H9 (cell line): ENCODE measurements at regions not wholly inside any gene's neighbourhood (a gene's known extent, or its start where the extent isn't known, plus 50 kb on each side); places are given as distances from the start of the nearest gene placed in this dataset.

Experiments
- DNase-seq: peaks from one replicate; pipeline ENCODE4 v3.0.0-alpha.2; 2017
- H2AFZ ChIP-seq: one replicate; pipeline ENCODE4 v1.6.1; 2013; ENCODE audit warnings: mild to moderate bottlenecking, low read length, control low read depth, moderate library complexity
- H2AK5ac ChIP-seq: 2 replicates; pipeline ENCODE4 v1.6.1; 2013; ENCODE audit warnings: low read length, control low read depth, mixed read lengths; ENCODE audit not compliant: insufficient read length
- H2BK120ac ChIP-seq: one replicate; pipeline ENCODE4 v1.6.1; 2013; ENCODE audit warnings: low read depth, mild to moderate bottlenecking, low read length, control low read depth, inconsistent platforms; ENCODE audit not compliant: poor library complexity, severe bottlenecking
- H2BK12ac ChIP-seq: 2 replicates; pipeline ENCODE4 v1.6.1; 2013; ENCODE audit warnings: low read length, control low read depth, mixed read lengths, low read depth; ENCODE audit not compliant: insufficient read length
- H2BK15ac ChIP-seq: 2 replicates; pipeline ENCODE4 v1.6.1; 2013; ENCODE audit warnings: low read depth, low read length, control low read depth
- H2BK20ac ChIP-seq: one replicate; pipeline ENCODE4 v1.6.1; 2013; ENCODE audit warnings: low read depth, mild to moderate bottlenecking, low read length, control low read depth, inconsistent platforms; ENCODE audit not compliant: poor library complexity, severe bottlenecking
- H2BK5ac ChIP-seq: 2 replicates; pipeline ENCODE4 v1.6.1; 2013; ENCODE audit warnings: low read length, control low read depth, mixed read lengths; ENCODE audit not compliant: insufficient read length
- H3K14ac ChIP-seq: 2 replicates; pipeline ENCODE4 v1.6.1; 2013; ENCODE audit warnings: low read length, control low read depth; ENCODE audit not compliant: insufficient read depth
- H3K18ac ChIP-seq: 2 replicates; pipeline ENCODE4 v1.6.1; 2013; ENCODE audit warnings: low read depth, mild to moderate bottlenecking, mixed read lengths, low read length, control low read depth; ENCODE audit not compliant: insufficient read length
- H3K23ac ChIP-seq: 2 replicates; pipeline ENCODE4 v1.6.1; 2013; ENCODE audit warnings: low read length, control low read depth, mixed read lengths, low read depth; ENCODE audit not compliant: insufficient read length
- H3K23me2 ChIP-seq: 2 replicates; pipeline ENCODE4 v1.6.1; 2013; ENCODE audit warnings: low read depth, mild to moderate bottlenecking, mixed read lengths, low read length, control low read depth; ENCODE audit not compliant: insufficient read length, poor library complexity, severe bottlenecking
- H3K27ac ChIP-seq: 2 replicates; pipeline ENCODE4 v1.5.1; 2013; ENCODE audit warnings: low read length, control low read depth, mixed read lengths, low read depth; ENCODE audit not compliant: insufficient read length
- H3K27me3 ChIP-seq: 2 replicates; pipeline ENCODE4 v1.6.1; 2013; ENCODE audit warnings: low read length, control low read depth, inconsistent platforms; ENCODE audit not compliant: insufficient read depth
- H3K4ac ChIP-seq: 2 replicates; pipeline ENCODE4 v1.6.1; 2013; ENCODE audit warnings: low read depth, mild to moderate bottlenecking, control low read depth, inconsistent platforms, low read length, moderate library complexity
- H3K4me1 ChIP-seq: 2 replicates; pipeline ENCODE4 v1.6.1; 2013; ENCODE audit warnings: low read length, control low read depth, inconsistent platforms; ENCODE audit not compliant: insufficient read depth
- H3K4me2 ChIP-seq: 2 replicates; pipeline ENCODE4 v1.6.1; 2013; ENCODE audit warnings: low read length, control low read depth, mixed read lengths; ENCODE audit not compliant: insufficient read length, insufficient read depth
- H3K56ac ChIP-seq: 2 replicates; pipeline ENCODE4 v1.6.1; 2013; ENCODE audit warnings: low read depth, mild to moderate bottlenecking, mixed read lengths, low read length, control low read depth; ENCODE audit not compliant: insufficient read length
- H3K79me1 ChIP-seq: 2 replicates; pipeline ENCODE4 v1.6.1; 2013; ENCODE audit warnings: low read depth, mild to moderate bottlenecking, moderate library complexity, low read length, control low read depth, inconsistent platforms; ENCODE audit not compliant: insufficient read depth, poor library complexity, severe bottlenecking
- H3K79me2 ChIP-seq: 2 replicates; pipeline ENCODE4 v1.6.1; 2013; ENCODE audit warnings: low read length, control low read depth, inconsistent platforms; ENCODE audit not compliant: insufficient read depth
- H3K9ac ChIP-seq: 2 replicates; pipeline ENCODE4 v1.6.1; 2013; ENCODE audit warnings: low read length, control low read depth, mixed read lengths; ENCODE audit not compliant: insufficient read length; ENCODE audit errors: extremely low read depth
- H3K9me3 ChIP-seq: one replicate; pipeline ENCODE4 v1.6.1; 2013; ENCODE audit warnings: low read depth, low read length, inconsistent platforms; ENCODE audit not compliant: control insufficient read depth
- H3T11ph ChIP-seq: one replicate; pipeline ENCODE4 v1.6.1; 2013; ENCODE audit warnings: mild to moderate bottlenecking, low read length, control low read depth, inconsistent platforms
- H4K20me1 ChIP-seq: one replicate; pipeline ENCODE4 v1.6.1; 2013; ENCODE audit not compliant: control insufficient read depth, insufficient read length, insufficient read depth
- H4K5ac ChIP-seq: 2 replicates; pipeline ENCODE4 v1.6.1; 2013; ENCODE audit warnings: low read depth, mild to moderate bottlenecking, mixed read lengths, low read length, control low read depth; ENCODE audit not compliant: insufficient read length
- H4K8ac ChIP-seq: replicated peaks from 2 replicates; pipeline ENCODE4 v1.6.1; 2013; ENCODE audit warnings: low read length, control low read depth, mixed read lengths, low read depth; ENCODE audit not compliant: insufficient read length
- H4K91ac ChIP-seq: 2 replicates; pipeline ENCODE4 v1.6.1; 2013; ENCODE audit warnings: low read depth, mild to moderate bottlenecking, moderate library complexity, mixed read lengths, low read length, control low read depth; ENCODE audit not compliant: insufficient read length
- H3K27ac Mint-ChIP-seq, 3 experiments: 2 replicates in 2 of 3; 3 replicates in 1 of 3; pipeline ENCODE4 v1.8.0; 2020 to 2021; ENCODE audit warnings: mixed read lengths in 3 of 3, mild to moderate bottlenecking in 1 of 3, moderate library complexity in 1 of 3
- H3K27me3 Mint-ChIP-seq: 2 replicates; pipeline ENCODE4 v1.8.0; 2021; ENCODE audit warnings: low read depth, mild to moderate bottlenecking, moderate library complexity, mixed read lengths
- H3K36me3 Mint-ChIP-seq, 3 experiments: 2 replicates in 2 of 3; 3 replicates in 1 of 3; pipeline ENCODE4 v1.8.0; 2020 to 2021; ENCODE audit warnings: low read depth in 3 of 3, mixed read lengths in 3 of 3; ENCODE audit not compliant: insufficient read depth in 1 of 3
- H3K4me1 Mint-ChIP-seq, 2 experiments: 2 replicates each; pipeline ENCODE4 v1.8.0; 2020; ENCODE audit warnings: mixed read lengths in 2 of 2
- H3K4me3 Mint-ChIP-seq, 2 experiments: 2 replicates in 1 of 2; 3 replicates in 1 of 2; pipeline ENCODE4 v1.8.0; 2020 to 2021; ENCODE audit warnings: mild to moderate bottlenecking in 2 of 2, mixed read lengths in 2 of 2, moderate library complexity in 1 of 2
- H3K9me3 Mint-ChIP-seq, 2 experiments: 2 replicates in 1 of 2; 3 replicates in 1 of 2; pipeline ENCODE4 v1.8.0; 2020; ENCODE audit warnings: mild to moderate bottlenecking in 2 of 2, mixed read lengths in 2 of 2, moderate library complexity in 1 of 2
- WGBS: extraction: QIAGEN DNeasy Blood & Tissue Kit; methylation state at CpG from one replicate; pipeline ENCODE4 v1.1.7; 2013; ENCODE audit warnings: missing lambda C conversion rate, low lambda C conversion rate, mixed read lengths; ENCODE audit not compliant: insufficient read length; ENCODE audit errors: extremely low coverage; 5-methylcytosine and 5-hydroxymethylcytosine counted together
- TF ChIP-seq, protein P1 (sequence below): fragments of 200-600 bp; sonication (generic); conservative IDR thresholded peaks from 3 replicates; pipeline ENCODE4 v1.8.0; 2021; ENCODE audit warnings: antibody characterized with exemption, mild to moderate bottlenecking

GRCh38 chr10:113230011-113230610, 280.1 kb downstream of the TCF7L2 start:
- Histone ChIP-seq H3K4ac (no peak overlapping the region), H3K9me3 (no peaks in the 10 kb centered on the region), H3K18ac (no peak overlapping the region), H2BK20ac (no peak overlapping the region), H3K27ac (no peak overlapping the region), H3K9ac (no peak overlapping the region), H3K23me2 (no peaks in the 10 kb centered on the region), H2BK12ac (no peak overlapping the region), H3K79me1 (no peaks in the 10 kb centered on the region), H3T11ph (no peak overlapping the region), H3K14ac (no peak overlapping the region), H4K91ac (no peak overlapping the region), H3K79me2 (no peaks in the 10 kb centered on the region), H3K27me3 (no peaks in the 10 kb centered on the region), H2AK5ac (no peak overlapping the region), H2BK15ac (no peak overlapping the region), H3K4me1 (no peaks in the 10 kb centered on the region), H3K4me2 (no peak overlapping the region), H2BK5ac (no peak overlapping the region), H4K20me1 (no peaks in the 10 kb centered on the region), H2AFZ (no peak overlapping the region), H3K56ac (no peak overlapping the region), H4K5ac (no peak overlapping the region), H2BK120ac (no peak overlapping the region), H3K23ac (no peak overlapping the region), H4K8ac (no peak overlapping the region)
- Mint-ChIP-seq H3K4me1 (peaks cover 7 to 12% of the 10 kb centered on the region in 2 experiments), H3K4me3 (no peak overlapping the region), H3K9me3 (no peaks in the 10 kb centered on the region; a peak in 1 of 5 replicates), H3K27ac (peak overlapping the region in 1 of 3 experiments; percentile 78; a peak in 2 of 7 replicates), H3K36me3 (no peaks in the 10 kb centered on the region), H3K27me3 (peaks cover 2% of the 10 kb centered on the region)
- TF ChIP-seq, protein P1, sequence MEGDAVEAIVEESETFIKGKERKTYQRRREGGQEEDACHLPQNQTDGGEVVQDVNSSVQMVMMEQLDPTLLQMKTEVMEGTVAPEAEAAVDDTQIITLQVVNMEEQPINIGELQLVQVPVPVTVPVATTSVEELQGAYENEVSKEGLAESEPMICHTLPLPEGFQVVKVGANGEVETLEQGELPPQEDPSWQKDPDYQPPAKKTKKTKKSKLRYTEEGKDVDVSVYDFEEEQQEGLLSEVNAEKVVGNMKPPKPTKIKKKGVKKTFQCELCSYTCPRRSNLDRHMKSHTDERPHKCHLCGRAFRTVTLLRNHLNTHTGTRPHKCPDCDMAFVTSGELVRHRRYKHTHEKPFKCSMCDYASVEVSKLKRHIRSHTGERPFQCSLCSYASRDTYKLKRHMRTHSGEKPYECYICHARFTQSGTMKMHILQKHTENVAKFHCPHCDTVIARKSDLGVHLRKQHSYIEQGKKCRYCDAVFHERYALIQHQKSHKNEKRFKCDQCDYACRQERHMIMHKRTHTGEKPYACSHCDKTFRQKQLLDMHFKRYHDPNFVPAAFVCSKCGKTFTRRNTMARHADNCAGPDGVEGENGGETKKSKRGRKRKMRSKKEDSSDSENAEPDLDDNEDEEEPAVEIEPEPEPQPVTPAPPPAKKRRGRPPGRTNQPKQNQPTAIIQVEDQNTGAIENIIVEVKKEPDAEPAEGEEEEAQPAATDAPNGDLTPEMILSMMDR, result no peak
- DNase-seq, result no peak
- WGBS, result no CpG with 5 or more reads among the region's 6 CpGs
